ENCODE measurements at regions not wholly inside any gene's neighbourhood (a gene's known extent, or its start where the extent isn't known, plus 50 kb on each side); places are given as distances from the start of the nearest gene placed in this dataset.

DNA sequence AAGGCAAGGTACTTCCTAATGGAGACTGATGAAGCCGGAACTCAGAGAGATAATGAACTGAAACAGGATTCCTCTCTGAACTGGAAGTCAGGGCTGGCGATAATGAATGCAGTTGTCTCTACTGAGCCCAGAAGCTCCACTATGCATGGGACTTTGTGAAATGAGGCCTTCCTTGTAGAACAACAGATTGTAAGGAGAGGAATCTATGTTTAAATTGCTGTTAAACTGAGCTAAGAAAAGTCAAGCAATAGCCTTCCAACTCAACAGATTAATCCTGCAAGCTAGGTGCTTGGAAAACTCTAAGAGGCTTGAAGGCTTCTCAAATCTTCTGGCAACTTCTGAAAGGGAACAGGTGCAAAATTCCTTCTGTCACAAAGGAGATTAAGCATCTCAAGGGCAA lies 119.5 kb upstream of the ARHGAP5 start:
- WGBS, 4 donors: 92 to 100% (median 95%) methylated on average over 2 of the region's 2 CpGs
- ATAC-seq: no peak
- Histone ChIP-seq H3K27me3 (no peaks in the 10 kb centered on the region), H3K4me1 (no peaks in the 10 kb centered on the region), H3K9me3 (no peaks in the 10 kb centered on the region), H3K4me3 (no peak overlapping the region), H3K27ac (no peak overlapping the region), H3K36me3 (no peaks in the 10 kb centered on the region)
- intact Hi-C loops (cut with DNase I): loop anchor here in 1 of 10 donors (10.0 kb wide), 1 partner anchor 407 kb away; no protein-coding TSS in a partner anchor
- DNase-seq: no peak
- TF ChIP-seq, protein P1, sequence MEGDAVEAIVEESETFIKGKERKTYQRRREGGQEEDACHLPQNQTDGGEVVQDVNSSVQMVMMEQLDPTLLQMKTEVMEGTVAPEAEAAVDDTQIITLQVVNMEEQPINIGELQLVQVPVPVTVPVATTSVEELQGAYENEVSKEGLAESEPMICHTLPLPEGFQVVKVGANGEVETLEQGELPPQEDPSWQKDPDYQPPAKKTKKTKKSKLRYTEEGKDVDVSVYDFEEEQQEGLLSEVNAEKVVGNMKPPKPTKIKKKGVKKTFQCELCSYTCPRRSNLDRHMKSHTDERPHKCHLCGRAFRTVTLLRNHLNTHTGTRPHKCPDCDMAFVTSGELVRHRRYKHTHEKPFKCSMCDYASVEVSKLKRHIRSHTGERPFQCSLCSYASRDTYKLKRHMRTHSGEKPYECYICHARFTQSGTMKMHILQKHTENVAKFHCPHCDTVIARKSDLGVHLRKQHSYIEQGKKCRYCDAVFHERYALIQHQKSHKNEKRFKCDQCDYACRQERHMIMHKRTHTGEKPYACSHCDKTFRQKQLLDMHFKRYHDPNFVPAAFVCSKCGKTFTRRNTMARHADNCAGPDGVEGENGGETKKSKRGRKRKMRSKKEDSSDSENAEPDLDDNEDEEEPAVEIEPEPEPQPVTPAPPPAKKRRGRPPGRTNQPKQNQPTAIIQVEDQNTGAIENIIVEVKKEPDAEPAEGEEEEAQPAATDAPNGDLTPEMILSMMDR (IDR thresholded peaks at IDR 0.05): no peak
- TF ChIP-seq POLR2A (IDR thresholded peaks at IDR 0.05): no peak

DNA sequence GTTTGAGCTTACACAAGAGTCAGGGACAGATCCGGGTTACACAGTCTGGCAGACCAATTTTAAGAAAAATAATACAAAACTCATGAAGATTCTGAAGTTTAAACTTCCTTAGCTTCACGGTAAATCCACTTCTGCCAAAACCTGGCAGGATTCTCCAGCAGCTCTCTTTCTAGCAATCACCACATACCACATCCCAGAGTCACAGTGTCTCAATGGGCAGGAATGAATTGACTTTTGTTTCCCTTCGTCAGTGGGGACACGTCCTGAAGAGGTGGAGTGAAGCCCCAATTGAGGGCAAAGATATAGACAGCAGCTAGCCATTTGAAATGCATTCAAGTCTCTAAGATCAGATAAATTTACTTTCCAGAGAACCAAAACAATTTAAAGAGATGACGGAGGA lies 117.1 kb upstream of the ARHGAP5 start:
- H3K4me3 ChIP-seq: no peak overlapping the region
- no peaks in the 10 kb centered on the region for H3K36me3 ChIP-seq
- WGBS, 4 donors: 85 to 92% (median 89%) methylated on average over 5 of the region's 5 CpGs
- H3K4me1 ChIP-seq: peaks cover 0 to 7% (median 0%) of the 10 kb centered on the region in 12 donors
- intact Hi-C loops (cut with DNase I): no loop called here
- H3K27ac ChIP-seq: no peak overlapping the region
- no peaks in the 10 kb centered on the region for H3K9me3 ChIP-seq
- ATAC-seq (no peak), DNase-seq (no peak)
- H3K27me3 ChIP-seq: no peaks in the 10 kb centered on the region
- no peak for TF ChIP-seq POLR2A (IDR thresholded peaks at IDR 0.05)
- TF ChIP-seq, protein P1 (IDR thresholded peaks at IDR 0.05): no peak

DNA sequence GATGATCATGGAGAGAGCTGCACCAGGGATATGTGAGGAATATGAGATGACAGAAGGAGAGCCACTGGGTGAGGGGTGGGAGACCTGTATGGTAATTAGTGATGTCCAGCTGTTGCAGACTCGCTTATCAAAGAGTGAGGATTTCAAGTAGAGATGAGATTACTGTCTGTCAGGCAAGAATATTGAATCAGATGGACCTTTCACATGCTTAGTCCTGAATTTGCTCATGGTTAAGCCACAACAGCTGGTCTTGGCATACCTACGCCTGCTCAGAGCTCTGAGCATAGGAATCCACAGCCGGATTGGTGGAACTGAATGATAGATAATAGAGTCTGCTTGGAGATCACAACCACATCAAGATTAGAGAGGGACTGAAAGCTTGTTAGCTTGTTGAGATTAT lies 115.2 kb upstream of the ARHGAP5 start:
- intact Hi-C loops (cut with DNase I): no loop called here
- Histone ChIP-seq H3K36me3 (no peaks in the 10 kb centered on the region), H3K4me1 (peaks cover 0 to 25% (median 10%) of the 10 kb centered on the region in 12 donors), H3K27ac (no peak overlapping the region), H3K27me3 (no peaks in the 10 kb centered on the region), H3K4me3 (no peak overlapping the region), H3K9me3 (no peaks in the 10 kb centered on the region)
- ATAC-seq (no peak), DNase-seq (no peak)
- TF ChIP-seq, protein P1 (IDR thresholded peaks at IDR 0.05): no peak
- TF ChIP-seq POLR2A (IDR thresholded peaks at IDR 0.05): no peak
- 91 to 97% (median 92%) methylated on average over 3 of the region's 3 CpGs for WGBS, 4 donors

DNA sequence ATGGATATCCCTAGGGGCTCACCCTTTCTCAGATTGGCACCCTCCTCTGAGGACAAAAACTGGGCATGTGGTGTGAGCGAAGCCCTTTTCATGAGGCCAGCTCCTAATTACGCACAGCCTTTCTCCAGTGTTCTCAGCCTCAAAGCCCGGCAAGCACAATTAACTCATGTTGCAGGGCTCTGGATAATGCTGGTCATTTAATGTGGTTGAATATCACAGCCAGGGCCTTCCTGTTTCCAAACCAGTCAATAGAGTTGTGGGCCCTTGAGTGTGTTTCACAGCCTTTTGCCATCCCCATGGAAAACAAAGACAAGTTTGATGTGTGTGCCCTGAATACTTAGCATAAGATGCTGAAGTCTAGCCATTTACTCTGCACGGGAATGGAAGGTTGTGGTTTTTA lies 114.2 kb upstream of the ARHGAP5 start:
- intact Hi-C loops (cut with DNase I): no loop called here
- no peaks in the 10 kb centered on the region for H3K9me3 ChIP-seq
- no peaks in the 10 kb centered on the region for H3K36me3 ChIP-seq
- no peak overlapping the region for H3K4me3 ChIP-seq
- no peak overlapping the region for H3K27ac ChIP-seq
- ATAC-seq (no peak), DNase-seq (no peak)
- H3K27me3 ChIP-seq: no peaks in the 10 kb centered on the region
- 94 to 98% (median 97%) methylated on average over 4 of the region's 4 CpGs for WGBS, 4 donors
- no peak for TF ChIP-seq POLR2A (IDR thresholded peaks at IDR 0.05)
- TF ChIP-seq, protein P1 (IDR thresholded peaks at IDR 0.05): no peak
- H3K4me1 ChIP-seq: peaks cover 0 to 34% (median 12%) of the 10 kb centered on the region in 12 donors

All from heart left ventricle (tissue), 16 donors.